Epithelial cell of proximal tubule (primary cell): ENCODE measurements at regions not wholly inside any gene's neighbourhood (a gene's known extent, or its start where the extent isn't known, plus 50 kb on each side); places are given as distances from the start of the nearest gene placed in this dataset.

Source experiments
- DNase-seq: peaks from one replicate; pipeline ENCODE4 v3.0.0-alpha.2; 2011; ENCODE audit warnings: low read depth
- H3K4me3 ChIP-seq: 2 replicates; pipeline ENCODE4 v1.5.1; 2011; ENCODE audit warnings: low read depth, mild to moderate bottlenecking, low read length
- TF ChIP-seq, protein P1 (sequence below): conservative IDR thresholded peaks from 2 replicates; pipeline ENCODE4 v1.5.1; 2012; ENCODE audit warnings: low read depth, mild to moderate bottlenecking, low read length

DNA sequence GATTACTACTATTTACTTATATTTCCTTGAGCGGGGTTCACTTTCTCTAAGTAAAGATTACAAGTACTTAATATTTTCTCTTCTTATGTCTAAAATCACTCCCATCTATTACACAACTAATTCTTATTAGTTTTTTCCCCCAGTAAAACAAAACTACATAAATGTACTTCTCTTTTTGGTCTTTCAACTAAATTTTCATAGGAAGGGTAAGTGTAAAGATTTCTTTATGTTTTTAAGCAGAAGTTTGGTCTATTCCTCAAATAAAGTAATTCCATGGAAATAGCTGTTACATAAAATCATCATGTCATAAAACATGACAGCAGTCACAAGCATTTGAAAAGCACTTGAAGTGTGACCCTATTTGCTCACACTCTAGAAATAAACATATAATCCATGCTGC is 249.0 kb downstream of the ZEB2 start:
- no peak for DNase-seq
- no peak overlapping the region for H3K4me3 ChIP-seq
- TF ChIP-seq, protein P1, sequence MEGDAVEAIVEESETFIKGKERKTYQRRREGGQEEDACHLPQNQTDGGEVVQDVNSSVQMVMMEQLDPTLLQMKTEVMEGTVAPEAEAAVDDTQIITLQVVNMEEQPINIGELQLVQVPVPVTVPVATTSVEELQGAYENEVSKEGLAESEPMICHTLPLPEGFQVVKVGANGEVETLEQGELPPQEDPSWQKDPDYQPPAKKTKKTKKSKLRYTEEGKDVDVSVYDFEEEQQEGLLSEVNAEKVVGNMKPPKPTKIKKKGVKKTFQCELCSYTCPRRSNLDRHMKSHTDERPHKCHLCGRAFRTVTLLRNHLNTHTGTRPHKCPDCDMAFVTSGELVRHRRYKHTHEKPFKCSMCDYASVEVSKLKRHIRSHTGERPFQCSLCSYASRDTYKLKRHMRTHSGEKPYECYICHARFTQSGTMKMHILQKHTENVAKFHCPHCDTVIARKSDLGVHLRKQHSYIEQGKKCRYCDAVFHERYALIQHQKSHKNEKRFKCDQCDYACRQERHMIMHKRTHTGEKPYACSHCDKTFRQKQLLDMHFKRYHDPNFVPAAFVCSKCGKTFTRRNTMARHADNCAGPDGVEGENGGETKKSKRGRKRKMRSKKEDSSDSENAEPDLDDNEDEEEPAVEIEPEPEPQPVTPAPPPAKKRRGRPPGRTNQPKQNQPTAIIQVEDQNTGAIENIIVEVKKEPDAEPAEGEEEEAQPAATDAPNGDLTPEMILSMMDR = no peak

DNA sequence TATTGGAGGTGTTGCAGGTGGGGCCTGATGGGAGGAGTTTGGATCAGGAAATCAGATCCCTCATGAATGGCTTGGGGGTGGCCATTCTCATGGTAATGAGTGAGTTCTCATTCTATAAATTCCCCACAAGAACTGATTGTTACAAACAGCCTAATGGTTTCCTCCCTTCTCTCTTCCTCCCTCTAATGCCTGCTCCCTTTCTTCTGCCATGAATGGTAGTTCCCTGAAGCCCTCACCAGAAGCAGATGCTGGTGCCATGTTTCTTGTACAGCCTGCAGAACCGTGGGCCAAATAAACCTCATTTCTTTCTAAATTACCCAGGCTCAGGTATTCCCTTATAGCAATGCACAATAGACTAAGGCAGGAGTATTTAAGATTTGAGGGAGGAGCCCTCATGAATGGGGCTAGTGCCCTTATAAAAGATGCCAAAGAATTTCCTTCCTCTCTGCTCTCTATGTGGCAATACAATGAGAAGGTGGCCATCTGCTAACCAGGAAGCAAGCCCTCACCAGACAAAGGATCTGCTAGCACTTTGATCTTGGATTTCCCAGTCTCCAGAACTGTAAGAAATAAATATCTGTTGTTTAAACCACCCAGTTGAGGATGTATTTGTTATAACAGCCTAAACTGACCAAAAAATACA is 251.8 kb downstream of the ZEB2 start:
- TF ChIP-seq, protein P1 = no peak
- DNase-seq = no peak
- no peak overlapping the region for H3K4me3 ChIP-seq

DNA sequence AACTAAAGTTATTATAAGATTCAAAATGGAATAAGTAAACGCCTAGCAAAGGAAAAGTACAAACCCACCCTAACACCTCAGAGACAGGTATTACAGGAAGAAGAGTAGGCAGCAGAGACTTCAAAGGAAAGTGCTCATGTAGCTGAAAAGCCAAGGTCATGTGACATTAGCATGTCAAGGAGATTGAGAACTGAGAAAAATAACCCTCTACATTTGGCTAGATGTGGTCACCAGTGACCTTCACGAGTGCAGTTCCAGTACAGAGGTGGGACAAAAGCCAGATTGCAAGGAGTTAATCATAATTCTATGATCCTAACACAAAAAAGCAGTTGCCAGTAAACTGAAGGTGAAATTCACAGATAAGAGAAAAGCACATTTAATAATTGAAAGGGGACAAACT is 252.7 kb downstream of the ZEB2 start:
- DNase-seq = no peak
- no peak overlapping the region for H3K4me3 ChIP-seq
- TF ChIP-seq, protein P1 = no peak

DNA sequence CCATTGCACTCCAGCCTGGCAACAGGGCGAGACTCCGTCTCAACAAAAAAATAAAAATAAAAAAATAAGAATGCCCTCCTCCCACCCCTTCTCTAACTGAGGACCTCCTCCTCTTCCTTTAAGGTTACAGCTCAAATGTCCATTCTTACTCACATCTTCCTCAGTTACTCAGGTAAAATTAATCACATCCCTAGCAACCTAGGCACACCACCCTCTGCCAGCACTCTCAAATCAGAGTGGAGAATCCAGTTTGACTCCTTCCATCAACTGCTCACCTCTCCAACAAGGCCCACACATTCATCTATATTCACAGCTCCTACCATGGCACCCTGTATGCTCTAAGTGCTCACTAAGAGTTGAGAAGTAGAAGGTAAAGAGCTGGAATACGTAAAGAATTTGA is 254.3 kb downstream of the ZEB2 start:
- no peak overlapping the region for H3K4me3 ChIP-seq
- DNase-seq = no peak
- TF ChIP-seq, protein P1 = no peak

DNA sequence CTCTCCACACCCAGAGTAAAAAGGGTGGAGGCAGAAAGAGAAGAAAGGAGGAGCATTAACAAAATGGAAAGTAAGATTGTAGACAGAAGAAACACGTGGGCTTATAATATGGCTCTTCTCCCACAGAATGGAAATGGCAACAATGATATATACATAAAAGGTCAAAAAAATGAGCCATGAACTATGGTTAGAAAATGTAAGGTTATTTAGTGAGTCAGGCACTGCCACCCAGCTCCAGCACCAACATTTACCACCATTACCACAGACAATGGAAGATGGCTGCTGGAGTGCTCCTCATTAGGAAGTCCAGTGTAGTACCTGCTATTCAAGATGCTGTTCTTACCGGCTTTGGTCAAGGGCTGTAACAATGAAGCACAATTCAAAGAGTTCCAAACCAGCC is 258.0 kb downstream of the ZEB2 start:
- H3K4me3 ChIP-seq = no peak overlapping the region
- DNase-seq = no peak
- TF ChIP-seq, protein P1 = no peak

DNA sequence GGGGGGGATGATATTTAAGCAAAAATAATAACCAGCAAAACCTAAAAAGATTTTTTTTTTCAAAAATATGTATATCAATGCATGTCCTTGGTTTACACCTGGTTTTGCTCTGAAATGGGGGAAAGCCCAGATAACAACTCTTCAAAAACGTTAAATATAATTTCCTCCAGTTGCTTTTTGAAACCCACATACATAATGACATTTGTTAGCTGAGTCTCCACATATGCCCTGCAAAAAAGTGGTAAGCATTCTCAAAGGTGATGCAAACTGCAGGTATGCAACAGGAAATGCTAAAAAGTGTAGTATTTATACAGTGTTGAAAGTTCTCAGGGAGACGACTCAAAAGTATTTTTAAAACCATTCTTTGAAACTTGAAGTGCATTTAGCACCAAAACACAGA is 258.6 kb downstream of the ZEB2 start:
- TF ChIP-seq, protein P1 = no peak
- no peak for DNase-seq
- H3K4me3 ChIP-seq = no peak overlapping the region

DNA sequence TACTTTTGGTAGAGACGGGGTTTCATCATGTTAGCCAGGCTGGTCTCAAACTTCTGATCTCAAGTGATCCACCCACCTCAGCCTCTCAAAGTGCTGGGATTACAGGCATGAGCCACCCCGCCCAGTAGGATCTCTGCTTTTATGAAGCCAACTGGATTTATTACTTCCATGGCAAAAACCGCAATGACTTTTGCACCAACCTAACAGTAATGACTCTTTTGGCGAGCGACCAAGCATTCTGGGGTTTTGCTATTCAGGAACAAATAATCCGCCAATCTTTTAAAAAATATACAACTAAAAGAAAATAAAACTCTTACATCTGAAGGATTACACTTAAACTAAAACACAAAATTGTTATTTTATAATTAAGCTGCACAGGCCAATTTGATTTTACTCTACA is 260.6 kb downstream of the ZEB2 start:
- TF ChIP-seq, protein P1 = no peak
- no peak for DNase-seq
- no peak overlapping the region for H3K4me3 ChIP-seq
